HUES48 (cell line): ENCODE measurements at regions not wholly inside any gene's neighbourhood (a gene's known extent, or its start where the extent isn't known, plus 50 kb on each side); places are given as distances from the start of the nearest gene placed in this dataset.
"Not testable (repeated sequence)": the region's sequence is repeated elsewhere in the genome, so short reads cannot be mapped to it uniquely, and the experiment has no call there.

Source experiments
- H3K27ac ChIP-seq: one replicate; pipeline ENCODE4 v1.7.0; 2013; ENCODE audit warnings: low read depth, low read length, inconsistent platforms
- H3K27me3 ChIP-seq: 2 replicates; pipeline ENCODE4 v1.6.1; 2013; ENCODE audit warnings: mild to moderate bottlenecking, low read length; ENCODE audit not compliant: control insufficient read depth, insufficient read depth
- H3K36me3 ChIP-seq: 2 replicates; pipeline ENCODE4 v1.6.1; 2013; ENCODE audit warnings: low read length; ENCODE audit not compliant: control insufficient read depth, insufficient read depth
- H3K4me1 ChIP-seq: 2 replicates; pipeline ENCODE4 v1.6.1; 2013; ENCODE audit warnings: mild to moderate bottlenecking, low read length; ENCODE audit not compliant: control insufficient read depth, insufficient read depth
- H3K4me3 ChIP-seq: 2 replicates; pipeline ENCODE4 v1.5.1; 2013; ENCODE audit warnings: mild to moderate bottlenecking, low read depth, low read length
- H3K9ac ChIP-seq: 2 replicates; pipeline ENCODE4 v1.6.1; 2013; ENCODE audit warnings: mild to moderate bottlenecking, low read depth, low read length, moderate library complexity
- H3K9me3 ChIP-seq: 2 replicates; pipeline ENCODE4 v1.6.1; 2013; ENCODE audit warnings: low read length; ENCODE audit not compliant: control insufficient read depth, insufficient read depth

DNA sequence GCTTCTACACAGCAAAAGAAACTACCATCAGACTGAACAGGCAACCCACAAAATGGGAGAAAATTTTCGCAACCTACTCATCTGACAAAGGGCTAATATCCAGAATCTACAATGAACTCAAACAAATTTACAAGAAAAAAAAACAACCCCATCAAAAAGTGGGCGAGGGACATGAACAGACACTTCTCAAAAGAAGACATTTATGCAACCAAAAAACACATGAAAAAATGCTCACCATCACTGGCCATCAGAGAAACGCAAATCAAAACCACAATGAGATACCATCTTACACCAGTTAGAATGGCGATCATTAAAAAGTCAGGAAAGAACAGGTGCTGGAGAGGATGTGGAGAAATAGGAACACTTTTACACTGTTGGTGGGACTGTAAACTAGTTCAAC lies 171.8 kb upstream of the IL12B start:
- H3K27ac ChIP-seq, H3K27me3 ChIP-seq, H3K9ac ChIP-seq, H3K9me3 ChIP-seq, H3K36me3 ChIP-seq, H3K4me3 ChIP-seq, H3K4me1 ChIP-seq: not testable (repeated sequence)

DNA sequence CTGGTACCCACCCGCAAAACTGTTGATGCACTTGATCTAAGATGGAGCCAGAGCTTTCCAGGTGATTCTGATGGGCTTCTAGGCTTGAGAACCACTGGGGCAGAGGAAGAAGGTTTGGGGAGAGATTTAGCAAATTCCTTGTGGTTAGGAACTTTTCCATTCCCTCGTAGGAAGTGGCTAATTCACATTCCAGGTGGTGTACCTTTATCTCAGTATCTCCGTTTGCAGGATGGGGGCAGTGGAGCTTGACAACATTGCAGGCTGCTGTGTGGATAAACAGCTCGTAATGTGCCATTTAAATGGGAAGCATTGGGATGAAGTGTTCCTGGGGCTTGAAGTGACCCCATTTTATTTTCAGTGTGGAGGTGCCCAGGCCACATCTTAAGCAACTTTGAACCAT lies 172.9 kb upstream of the IL12B start:
- no peak overlapping the region for H3K27ac ChIP-seq
- no peaks in the 10 kb centered on the region for H3K36me3 ChIP-seq
- no peak overlapping the region for H3K9ac ChIP-seq
- no peaks in the 10 kb centered on the region for H3K27me3 ChIP-seq
- no peaks in the 10 kb centered on the region for H3K4me1 ChIP-seq
- no peak overlapping the region for H3K4me3 ChIP-seq
- no peaks in the 10 kb centered on the region for H3K9me3 ChIP-seq

DNA sequence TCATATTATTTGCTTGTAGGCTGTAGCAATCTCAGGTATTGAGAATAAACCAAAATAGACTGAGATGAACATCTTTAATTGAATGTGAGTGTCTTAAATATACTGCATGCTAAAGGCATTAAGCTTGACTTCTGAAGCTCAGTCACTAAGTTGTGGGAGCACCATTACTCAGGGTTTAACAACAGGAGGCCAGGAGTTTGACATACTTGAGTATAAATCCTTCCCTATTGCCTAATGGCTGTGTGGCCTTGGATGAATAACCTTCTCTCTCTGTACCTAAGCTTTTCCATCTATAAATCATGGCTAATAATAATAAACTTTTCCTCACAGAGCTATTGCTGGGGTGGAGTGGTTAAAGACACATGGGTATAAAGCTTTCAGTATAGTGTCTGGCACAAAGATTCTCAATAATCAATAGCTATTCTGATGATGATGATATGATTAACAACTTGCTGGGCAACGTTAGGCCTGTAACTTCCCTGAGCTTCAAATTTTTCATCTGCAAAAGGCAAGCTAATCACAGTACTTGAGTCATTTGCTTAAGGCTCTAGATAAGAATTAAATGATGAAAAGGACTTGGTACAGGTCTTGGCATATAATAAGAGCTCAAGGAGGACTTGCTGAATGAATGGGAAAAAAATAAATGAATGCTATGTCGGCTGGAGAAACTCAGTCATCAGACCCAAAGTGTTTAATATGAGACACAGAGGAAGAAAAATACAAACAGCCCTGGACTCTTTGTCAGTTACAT lies 174.0 kb upstream of the IL12B start:
- Histone ChIP-seq H3K9ac (no peak overlapping the region), H3K36me3 (no peaks in the 10 kb centered on the region), H3K4me1 (no peaks in the 10 kb centered on the region), H3K4me3 (no peak overlapping the region), H3K9me3 (no peaks in the 10 kb centered on the region), H3K27me3 (no peaks in the 10 kb centered on the region), H3K27ac (no peak overlapping the region)

DNA sequence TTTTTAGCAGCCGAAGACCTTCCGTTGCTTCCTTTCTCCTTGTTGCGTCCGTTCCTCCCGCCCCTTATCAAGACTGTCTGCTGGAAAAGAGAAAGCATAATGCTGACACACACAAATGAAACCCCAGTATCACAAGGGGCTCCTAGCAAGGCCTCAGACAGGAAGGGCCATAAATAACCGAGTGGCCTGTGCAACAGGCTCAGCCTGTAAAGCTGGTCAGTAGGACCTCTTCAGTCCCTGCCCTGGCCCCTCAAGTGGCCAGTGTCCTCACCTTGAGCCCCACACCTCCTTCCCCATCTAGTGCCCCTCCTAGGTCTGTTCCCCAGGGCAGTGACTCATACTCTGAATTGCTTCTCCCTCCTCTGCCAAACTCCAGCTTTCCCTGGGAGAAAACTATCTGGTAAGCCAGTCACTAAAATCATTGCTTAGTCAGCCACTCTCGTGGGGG lies 174.6 kb upstream of the IL12B start:
- Histone ChIP-seq H3K27me3 (no peaks in the 10 kb centered on the region), H3K4me3 (no peak overlapping the region), H3K27ac (no peak overlapping the region), H3K9ac (no peak overlapping the region), H3K36me3 (no peaks in the 10 kb centered on the region), H3K9me3 (no peaks in the 10 kb centered on the region), H3K4me1 (no peaks in the 10 kb centered on the region)

GRCh38 chr5:159507055-159507454 lies 176.8 kb upstream of the IL12B start:
- Histone ChIP-seq H3K27ac (no peak overlapping the region), H3K9ac (no peak overlapping the region), H3K27me3 (no peaks in the 10 kb centered on the region), H3K4me1 (peaks cover 6% of the 10 kb centered on the region), H3K36me3 (no peaks in the 10 kb centered on the region), H3K9me3 (no peaks in the 10 kb centered on the region), H3K4me3 (no peak overlapping the region)

DNA sequence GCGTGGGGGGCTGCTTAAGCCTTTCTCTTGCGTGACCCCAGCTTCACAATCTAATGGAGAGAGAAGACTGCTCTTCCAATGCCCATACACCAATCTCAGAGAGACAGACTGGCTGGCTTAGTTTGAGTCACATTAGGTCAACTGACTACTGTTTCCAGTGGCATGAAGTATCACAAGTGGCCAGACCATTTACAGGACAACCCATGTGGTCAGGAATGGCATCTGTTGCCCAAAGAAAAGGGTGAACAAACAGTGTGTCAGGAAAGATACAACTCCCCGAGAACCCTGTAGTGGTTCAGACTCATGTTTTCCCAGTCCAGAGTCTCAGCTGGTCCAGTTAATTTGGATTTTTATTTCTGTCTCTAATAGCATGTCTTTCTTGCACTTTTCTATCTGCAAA lies 177.4 kb upstream of the IL12B start:
- no peak overlapping the region for H3K9ac ChIP-seq
- no peak overlapping the region for H3K4me3 ChIP-seq
- no peaks in the 10 kb centered on the region for H3K27me3 ChIP-seq
- H3K4me1 ChIP-seq = peaks cover 6% of the 10 kb centered on the region
- no peak overlapping the region for H3K27ac ChIP-seq
- no peaks in the 10 kb centered on the region for H3K36me3 ChIP-seq
- no peaks in the 10 kb centered on the region for H3K9me3 ChIP-seq

DNA sequence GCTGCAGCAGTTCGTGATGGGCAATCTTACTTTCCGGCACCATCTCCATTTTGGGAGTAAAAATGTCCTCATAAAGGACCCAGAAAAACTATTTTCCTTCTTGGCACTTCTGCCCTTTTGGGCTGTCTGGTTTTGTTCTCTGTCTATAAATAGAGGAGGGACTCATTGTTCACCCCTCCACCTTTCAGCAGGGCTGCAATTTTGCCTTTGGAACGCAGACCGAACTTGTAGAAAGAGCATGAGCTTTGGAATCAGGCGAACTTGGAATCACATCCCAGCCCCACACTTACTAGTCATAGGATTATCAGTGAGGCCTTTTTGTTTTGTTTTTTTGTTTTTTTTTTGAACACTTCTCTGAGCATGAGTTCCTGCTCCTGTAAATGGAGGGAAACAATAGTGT lies 178.1 kb upstream of the IL12B start:
- Histone ChIP-seq H3K4me1 (peaks cover 6% of the 10 kb centered on the region), H3K27me3 (no peaks in the 10 kb centered on the region), H3K9ac (no peak overlapping the region), H3K36me3 (no peaks in the 10 kb centered on the region), H3K9me3 (no peaks in the 10 kb centered on the region), H3K4me3 (no peak overlapping the region), H3K27ac (no peak overlapping the region)

- Histone ChIP-seq H3K4me1 (peaks cover 6% of the 10 kb centered on the region), H3K27me3 (no peaks in the 10 kb centered on the region), H3K9ac (no peak overlapping the region), H3K9me3 (no peaks in the 10 kb centered on the region), H3K36me3 (no peaks in the 10 kb centered on the region), H3K27ac (no peak overlapping the region), H3K4me3 (no peak overlapping the region)
Observed at GRCh38 chr5:159509002-159509660, 178.8 kb upstream of the IL12B start.

- Histone ChIP-seq H3K4me1 (peaks cover 6% of the 10 kb centered on the region), H3K4me3 (no peak overlapping the region), H3K27ac (peak overlapping the region; percentile 7), H3K27me3 (no peaks in the 10 kb centered on the region), H3K9ac (no peak overlapping the region), H3K36me3 (no peaks in the 10 kb centered on the region), H3K9me3 (no peaks in the 10 kb centered on the region)
Observed at GRCh38 chr5:159510282-159510681, 180.0 kb upstream of the IL12B start.

DNA sequence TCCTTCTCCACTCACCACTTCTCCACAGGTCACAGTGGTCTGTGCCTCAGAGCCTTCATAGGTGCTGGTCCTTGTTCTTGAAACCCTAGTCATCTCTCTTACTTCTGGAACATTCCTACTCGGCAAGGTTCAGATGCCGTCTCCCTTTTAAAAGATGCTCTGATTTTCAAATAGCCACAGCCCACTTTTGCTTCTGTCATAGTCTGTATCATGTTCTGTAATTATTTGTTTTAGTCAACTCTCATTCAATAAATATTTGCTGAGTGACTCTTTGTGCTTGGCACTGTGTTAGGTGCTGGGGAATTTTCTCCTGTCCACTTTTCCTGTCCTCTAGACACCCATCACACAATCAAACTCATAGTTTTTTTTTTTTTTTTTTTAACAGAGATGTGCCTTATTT lies 181.3 kb upstream of the IL12B start:
- Histone ChIP-seq H3K9ac (no peak overlapping the region), H3K9me3 (no peaks in the 10 kb centered on the region), H3K4me1 (peaks cover 6% of the 10 kb centered on the region), H3K36me3 (no peaks in the 10 kb centered on the region), H3K27me3 (no peaks in the 10 kb centered on the region), H3K4me3 (no peak overlapping the region), H3K27ac (no peak overlapping the region)

- peaks cover 6% of the 10 kb centered on the region for H3K4me1 ChIP-seq
- H3K36me3 ChIP-seq = no peaks in the 10 kb centered on the region
- H3K9ac ChIP-seq = no peak overlapping the region
- no peak overlapping the region for H3K27ac ChIP-seq
- H3K9me3 ChIP-seq = no peaks in the 10 kb centered on the region
- no peaks in the 10 kb centered on the region for H3K27me3 ChIP-seq
- no peak overlapping the region for H3K4me3 ChIP-seq
Observed at GRCh38 chr5:159512064-159512463, 181.8 kb upstream of the IL12B start.
